Stomach (tissue), 8 donors: ENCODE measurements at regions not wholly inside any gene's neighbourhood (a gene's known extent, or its start where the extent isn't known, plus 50 kb on each side); places are given as distances from the start of the nearest gene placed in this dataset.
"Not testable (repeated sequence)": the region's sequence is repeated elsewhere in the genome, so short reads cannot be mapped to it uniquely, and the experiment has no call there.

Experiments
- DNase-seq, 2 donors: peaks; one replicate each; pipeline versions ENCODE4 v3.0.0 to v3.0.0-alpha.2; 2013 to 2019
- H3K27ac ChIP-seq, 5 donors: fragments of 200-600 bp in 4 of 5; sonication (generic) in 4 of 5; one replicate each; pipeline ENCODE4 v1.5.1; 2013 to 2019; ENCODE audit warnings: mild to moderate bottlenecking in 1 of 5, moderate library complexity in 1 of 5
- H3K27me3 ChIP-seq, 3 donors: fragments of 200-600 bp; sonication (generic); one replicate each; pipeline ENCODE4 v1.5.1; 2017 to 2019; ENCODE audit warnings: mixed run types in 1 of 3
- H3K36me3 ChIP-seq, 4 donors: fragments of 200-600 bp; sonication (generic); 1 replicate in 3 of 4; 2 replicates in 1 of 4; pipeline ENCODE4 v1.5.1; 2016 to 2019
- H3K4me1 ChIP-seq, 4 donors: fragments of 200-600 bp; sonication (generic); one replicate each; pipeline ENCODE4 v1.5.1; 2016 to 2019
- H3K4me3 ChIP-seq, 4 donors: fragments of 200-600 bp; sonication (generic) in 3 of 4; one replicate each; pipeline ENCODE4 v1.5.1; 2016 to 2019; ENCODE audit warnings: mild to moderate bottlenecking in 1 of 4
- H3K9me3 ChIP-seq, 4 donors: fragments of 200-600 bp; sonication (generic); one replicate each; pipeline ENCODE4 v1.5.1; 2016 to 2019
- CTCF ChIP-seq, 7 experiments: fragments of 450-650 bp in 4 of 7; fragments of 200-600 bp in 3 of 7; sonication (generic) in 3 of 7; IDR thresholded peaks; one replicate each; pipeline ENCODE4 v1.5.1; 2016 to 2019; ENCODE audit warnings: antibody characterized with exemption in 7 of 7, control low read depth in 2 of 7, mild to moderate bottlenecking in 1 of 7
- EP300 ChIP-seq: sonication (generic); formaldehyde crosslinking; IDR thresholded peaks from one replicate; pipeline ENCODE4 v1.6.1; 2017; ENCODE audit warnings: antibody characterized with exemption
- POLR2A ChIP-seq, 4 donors: fragments of 450-650 bp; IDR thresholded peaks; one replicate each; pipeline ENCODE4 v1.6.1; 2016; ENCODE audit warnings: antibody characterized with exemption in 4 of 4, control low read depth in 2 of 4, mild to moderate bottlenecking in 1 of 4, moderate library complexity in 1 of 4
- POLR2AphosphoS5 ChIP-seq, 3 donors: sonication (generic); formaldehyde crosslinking; IDR thresholded peaks; one replicate each; pipeline ENCODE4 v1.6.1; 2016; ENCODE audit warnings: antibody characterized with exemption in 3 of 3
- WGBS, 5 donors: extraction: QIAGEN DNeasy Blood & Tissue Kit in 3 of 5; methylation state at CpG; one replicate each; pipeline versions ENCODE4 v1.1.5 to v1.1.7; 2013 to 2018; 5-methylcytosine and 5-hydroxymethylcytosine counted together
- intact Hi-C: fragments of 100-400 bp; cut with DNase I; formaldehyde crosslinking; loops from one replicate; pipeline ENCODE4 v1.15.1; 2023; ENCODE audit warnings: low total_unique reads
- donor health status: healthy with polysubstance abuse.
- donor health status: Bipolar disorder and iron deficiency.
- donor health status: healthy.

- intact Hi-C loops: no loop called here
- H3K4me1 ChIP-seq: no peaks in the 10 kb centered on the region
- TF ChIP-seq POLR2AphosphoS5 (IDR thresholded peaks at IDR 0.05) (no peak), EP300 (no peak), CTCF (IDR thresholded peaks at IDR 0.05) (no peak)
- no peaks in the 10 kb centered on the region for H3K36me3 ChIP-seq
- no peak overlapping the region for H3K4me3 ChIP-seq
- no peak for DNase-seq
- WGBS, 5 donors: 73 to 83% (median 82%) methylated on average over 2 of the region's 2 CpGs
- H3K9me3 ChIP-seq: peaks cover 0 to 16% (median 4%) of the 10 kb centered on the region in 4 donors
- H3K27me3 ChIP-seq: no peaks in the 10 kb centered on the region
- no peak overlapping the region for H3K27ac ChIP-seq
Observed at GRCh38 chr11:93038521-93038920, 69.1 kb downstream of the MTNR1B start.

GRCh38 chr11:93039531-93040240 lies 70.2 kb downstream of the MTNR1B start:
- no peak overlapping the region for H3K27ac ChIP-seq
- WGBS, 5 donors: 89 to 94% (median 93%) methylated on average over 2 of the region's 2 CpGs
- no peaks in the 10 kb centered on the region for H3K27me3 ChIP-seq
- intact Hi-C loops: no loop called here
- no peaks in the 10 kb centered on the region for H3K36me3 ChIP-seq
- H3K9me3 ChIP-seq: peaks cover 0 to 16% (median 4%) of the 10 kb centered on the region in 4 donors
- TF ChIP-seq POLR2AphosphoS5 (IDR thresholded peaks at IDR 0.05): no peak
- TF ChIP-seq POLR2A (IDR thresholded peaks at IDR 0.05): no peak
- TF ChIP-seq CTCF (IDR thresholded peaks at IDR 0.05): no peak
- no peak for TF ChIP-seq EP300
- DNase-seq: no peak
- no peak overlapping the region for H3K4me3 ChIP-seq
- no peaks in the 10 kb centered on the region for H3K4me1 ChIP-seq

GRCh38 chr11:93041682-93042081 lies 72.2 kb downstream of the MTNR1B start:
- DNase-seq: no peak
- no peaks in the 10 kb centered on the region for H3K27me3 ChIP-seq
- no peak overlapping the region for H3K4me3 ChIP-seq
- H3K36me3 ChIP-seq: no peaks in the 10 kb centered on the region
- intact Hi-C loops: no loop called here
- TF ChIP-seq POLR2A (IDR thresholded peaks at IDR 0.05) (no peak), EP300 (no peak), CTCF (IDR thresholded peaks at IDR 0.05) (no peak), POLR2AphosphoS5 (IDR thresholded peaks at IDR 0.05) (no peak)
- H3K9me3 ChIP-seq: peaks cover 0 to 16% (median 4%) of the 10 kb centered on the region in 4 donors
- H3K4me1 ChIP-seq: no peaks in the 10 kb centered on the region
- H3K27ac ChIP-seq: no peak overlapping the region

GRCh38 chr11:93043186-93043585 lies 73.7 kb downstream of the MTNR1B start:
- H3K27me3 ChIP-seq, H3K4me3 ChIP-seq, DNase-seq, H3K4me1 ChIP-seq, H3K36me3 ChIP-seq, H3K27ac ChIP-seq, intact Hi-C loops: not testable (repeated sequence)
- 82 to 93% (median 88%) methylated on average over 3 to 7 of the region's 7 CpGs for WGBS, 5 donors
- peaks cover 0 to 16% (median 4%) of the 10 kb centered on the region in 4 donors for H3K9me3 ChIP-seq

- Histone ChIP-seq H3K9me3 (no peaks in the 10 kb centered on the region), H3K27me3 (no peaks in the 10 kb centered on the region), H3K27ac (no peak overlapping the region), H3K36me3 (no peaks in the 10 kb centered on the region), H3K4me1 (no peaks in the 10 kb centered on the region), H3K4me3 (no peak overlapping the region)
- DNase-seq: no peak
- TF ChIP-seq EP300: no peak
- TF ChIP-seq POLR2A (IDR thresholded peaks at IDR 0.05): no peak
- TF ChIP-seq POLR2AphosphoS5 (IDR thresholded peaks at IDR 0.05): no peak
- TF ChIP-seq CTCF (IDR thresholded peaks at IDR 0.05): no peak
- WGBS, 5 donors: 42 to 68% (median 54%) methylated on average over 1 of the region's 1 CpG
- intact Hi-C loops: no loop called here
Observed at GRCh38 chr11:93049740-93050139, 80.3 kb downstream of the MTNR1B start.
